ENCODE measurements at regions not wholly inside any gene's neighbourhood (a gene's known extent, or its start where the extent isn't known, plus 50 kb on each side); places are given as distances from the start of the nearest gene placed in this dataset.

DNA sequence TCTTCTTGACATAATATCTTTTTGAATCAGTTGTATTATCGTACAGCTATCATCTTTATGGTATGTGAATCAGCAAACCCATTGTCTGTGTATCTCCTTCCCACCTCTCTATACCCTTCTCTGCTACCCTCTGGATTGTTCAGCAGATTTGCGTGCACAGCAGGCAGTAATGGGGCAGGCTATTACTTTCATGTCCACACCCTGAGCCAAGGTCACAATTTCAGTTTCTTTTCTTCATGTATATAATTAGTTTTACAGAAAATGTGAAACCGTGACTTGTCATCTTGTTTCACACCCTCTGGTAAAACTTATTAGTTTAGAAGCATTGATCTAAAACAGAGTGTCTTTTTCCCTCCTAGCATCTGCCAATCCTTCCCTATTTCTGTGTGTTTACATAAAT, 770.4 kb upstream of the SEMA6D start:
- no peak for TF ChIP-seq CTCF (IDR thresholded peaks at IDR 0.05; ENCODE audit: insufficient read depth, low read length, poor library complexity, severe bottlenecking)
- no peak for TF ChIP-seq EZH2phosphoT487 (conservative IDR thresholded peaks at IDR 0.05; ENCODE audit: low read length)

Measured in SU-DHL-6 (cell line).